GM19463 (cell line): ENCODE measurements at regions not wholly inside any gene's neighbourhood (a gene's known extent, or its start where the extent isn't known, plus 50 kb on each side); places are given as distances from the start of the nearest gene placed in this dataset.

Source experiments
- ATAC-seq: cut with Tn5 transposase; IDR thresholded peaks from one replicate; pipeline ENCODE4 v1.9.1; 2021; ENCODE audit warnings: mild to moderate bottlenecking, moderate library complexity; ENCODE audit not compliant: unreplicated experiment

- no peak for ATAC-seq
Measured at GRCh38 chr1:87805666-87806378, 477.1 kb downstream of the LMO4 start.

GRCh38 chr1:87806379-87807094, 477.9 kb downstream of the LMO4 start:
- ATAC-seq = no peak

DNA sequence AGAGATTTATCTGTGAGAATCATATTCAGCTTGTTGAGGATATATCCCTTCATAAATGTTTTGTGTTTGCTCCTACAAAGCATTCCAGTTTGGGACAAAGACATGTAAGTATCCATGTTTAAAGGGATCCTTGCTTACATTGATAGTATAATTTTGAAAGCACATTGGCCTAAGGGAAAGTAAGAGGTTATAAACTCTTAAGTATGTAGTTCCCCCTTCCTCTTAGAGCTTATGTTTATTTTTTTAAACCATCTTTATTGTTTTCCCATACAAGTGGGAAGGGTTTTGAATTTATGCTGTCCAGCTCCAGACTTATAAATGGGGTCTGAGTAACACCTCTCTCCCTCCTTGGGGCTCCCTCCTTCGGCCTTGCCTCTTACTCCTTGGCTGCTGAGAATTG, 481.5 kb downstream of the LMO4 start:
- no peak for ATAC-seq

- ATAC-seq = peak; percentile 76
Measured at GRCh38 chr1:87812871-87813577, 484.3 kb downstream of the LMO4 start.

GRCh38 chr1:87814573-87814972, 485.9 kb downstream of the LMO4 start:
- no peak for ATAC-seq

- no peak for ATAC-seq
Measured at GRCh38 chr1:87816646-87817045, 488.0 kb downstream of the LMO4 start.

- ATAC-seq = no peak
Measured at GRCh38 chr1:87820668-87821334, 492.1 kb downstream of the LMO4 start.

- ATAC-seq = no peak
Measured at GRCh38 chr1:87821335-87821697, 492.6 kb downstream of the LMO4 start.

- peak; percentile 74 for ATAC-seq
Measured at GRCh38 chr1:87826681-87827251, 498.1 kb downstream of the LMO4 start.

- peak; percentile 68 for ATAC-seq
Measured at GRCh38 chr1:87829360-87829759, 500.7 kb downstream of the LMO4 start.

- ATAC-seq = no peak
Measured at GRCh38 chr1:87830432-87830978, 501.8 kb downstream of the LMO4 start.

DNA sequence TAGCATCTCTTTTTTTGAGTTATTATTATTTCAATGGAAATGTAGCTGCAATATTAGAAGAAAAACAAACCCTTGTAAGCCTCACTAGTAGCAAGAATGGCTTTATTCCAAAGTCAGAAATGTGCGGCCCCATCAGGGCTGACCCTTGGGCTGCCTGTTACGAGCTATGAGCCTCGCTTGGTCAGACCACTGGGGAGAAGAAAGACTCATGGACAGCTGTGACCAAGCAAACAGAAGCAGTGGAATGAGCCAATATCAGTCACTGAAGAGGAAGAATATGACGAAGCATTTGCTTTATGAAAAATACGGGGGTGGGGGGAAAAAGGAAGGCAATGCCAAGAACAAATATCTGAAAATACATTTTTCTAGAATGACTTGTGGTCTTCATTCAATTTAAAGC, 504.5 kb downstream of the LMO4 start:
- ATAC-seq = no peak

- ATAC-seq = no peak
Measured at GRCh38 chr1:87834151-87834550, 505.5 kb downstream of the LMO4 start.

GRCh38 chr1:87834941-87835340, 506.3 kb downstream of the LMO4 start:
- ATAC-seq = no peak

GRCh38 chr1:87840767-87841166, 512.1 kb downstream of the LMO4 start:
- peak; percentile 98 for ATAC-seq

DNA sequence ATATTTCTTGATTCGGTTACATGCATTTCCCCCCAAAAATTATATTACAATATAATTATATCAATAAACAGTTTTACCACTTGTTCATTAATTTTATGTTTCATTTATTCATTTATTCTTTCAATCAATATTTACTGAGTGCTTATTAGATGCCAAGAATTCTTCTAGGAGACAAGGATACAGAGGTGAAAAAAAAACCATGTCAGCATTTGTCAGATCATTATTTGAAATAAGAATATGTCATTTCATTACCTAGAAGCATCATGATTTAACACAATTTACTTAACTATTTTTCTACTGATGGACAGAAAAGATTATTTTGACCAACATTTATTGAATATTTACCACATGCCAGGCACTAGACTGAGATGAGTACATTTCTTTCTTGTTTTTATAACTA, 512.7 kb downstream of the LMO4 start:
- ATAC-seq = no peak

DNA sequence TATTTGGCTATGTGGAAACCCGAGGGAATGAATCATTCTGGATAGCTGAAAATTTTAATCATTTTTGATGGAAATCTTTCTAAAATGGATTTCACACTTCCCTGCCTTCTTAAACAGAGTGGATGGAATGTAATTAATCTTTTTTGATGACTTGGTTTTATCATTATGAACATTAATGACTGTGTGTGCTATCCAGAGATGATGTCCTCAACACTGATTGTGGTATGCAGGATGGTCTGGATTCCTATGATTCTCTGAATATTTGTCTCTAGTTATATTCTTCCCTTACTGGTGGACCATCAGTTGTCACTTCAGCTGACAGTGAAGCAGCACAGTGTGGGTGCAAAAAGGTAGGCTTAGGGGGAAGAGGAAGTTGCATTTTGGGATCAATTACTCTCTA, 513.5 kb downstream of the LMO4 start:
- ATAC-seq = no peak

GRCh38 chr1:87844251-87844650, 515.6 kb downstream of the LMO4 start:
- no peak for ATAC-seq

GRCh38 chr1:87851490-87851889, 522.8 kb downstream of the LMO4 start:
- no peak for ATAC-seq

GRCh38 chr1:87852410-87853161, 523.9 kb downstream of the LMO4 start:
- ATAC-seq = no peak
